ENCODE measurements at regions not wholly inside any gene's neighbourhood (a gene's known extent, or its start where the extent isn't known, plus 50 kb on each side); places are given as distances from the start of the nearest gene placed in this dataset.
"Not testable (repeated sequence)": the region's sequence is repeated elsewhere in the genome, so short reads cannot be mapped to it uniquely, and the experiment has no call there.

DNA sequence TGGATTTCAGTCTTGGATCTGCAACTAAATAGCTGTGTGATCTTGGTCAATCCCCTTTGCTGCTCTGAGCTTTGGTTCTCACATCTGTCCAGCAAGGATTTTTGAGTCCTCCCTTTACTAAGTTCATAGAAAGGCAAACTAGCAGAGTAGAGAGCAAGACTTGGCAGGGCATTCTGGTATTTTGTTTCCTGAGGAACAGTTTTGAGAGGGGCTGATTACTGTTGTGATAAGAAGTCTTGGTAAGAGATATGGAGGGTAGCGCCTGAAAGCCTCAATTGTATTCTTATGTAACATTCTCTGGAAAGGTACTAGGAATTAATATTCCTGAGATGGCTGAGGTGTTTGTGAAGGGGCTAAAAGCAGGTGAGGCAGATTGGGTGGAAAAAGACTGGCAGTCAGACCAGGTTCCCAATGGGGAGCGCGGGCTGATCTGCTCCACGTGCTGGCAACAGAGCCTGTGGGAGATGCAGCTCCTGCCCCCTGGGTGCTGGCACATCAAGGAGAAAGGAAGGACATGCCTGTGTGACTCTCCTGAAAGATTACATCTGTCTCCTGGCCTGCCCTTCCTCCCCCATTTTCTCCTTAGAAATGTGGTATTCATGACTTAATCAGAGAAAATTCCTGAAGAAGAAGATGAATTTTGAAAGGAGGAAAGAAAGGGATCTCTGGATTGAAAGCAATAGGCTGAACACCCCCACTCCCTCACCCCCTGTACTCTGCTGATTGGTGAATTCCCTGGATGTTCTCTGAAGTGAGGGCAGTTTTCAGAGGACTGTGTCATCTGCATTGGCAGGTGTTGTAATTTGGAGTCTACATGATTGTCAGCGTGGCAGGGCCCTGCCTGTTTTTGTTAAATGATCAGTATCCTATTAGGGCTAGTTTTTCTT is 94.0 kb downstream of the SRGAP2 start:
- no CpG with 5 or more reads among the region's 5 CpGs for WGBS, 2 donors
- H3K27me3 ChIP-seq; DNase-seq; H3K36me3 ChIP-seq; H3K9me3 ChIP-seq; H3K4me3 ChIP-seq; H3K4me1 ChIP-seq; H3K27ac ChIP-seq; intact Hi-C loops (cut with DNase I): not testable (repeated sequence)

DNA sequence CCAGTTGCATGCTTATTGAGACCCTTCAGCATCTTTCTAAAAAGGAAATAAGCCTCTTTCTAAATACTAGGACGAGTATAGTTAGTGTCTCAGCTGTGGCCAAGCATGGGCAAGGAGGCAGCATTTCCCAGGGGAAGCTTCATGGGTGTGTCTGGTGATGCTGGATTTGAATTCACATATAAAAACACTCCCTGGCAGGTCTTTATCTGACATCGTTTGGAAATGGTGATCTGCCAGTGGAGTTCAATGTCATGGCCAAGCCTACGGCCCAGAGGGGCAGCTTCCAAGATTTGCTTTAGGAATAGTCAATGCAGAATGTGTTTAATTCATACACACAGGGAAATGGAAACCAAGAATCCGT is 94.7 kb downstream of the SRGAP2 start:
- H3K9me3 ChIP-seq; DNase-seq; H3K36me3 ChIP-seq; H3K27me3 ChIP-seq; H3K27ac ChIP-seq; H3K4me1 ChIP-seq; intact Hi-C loops (cut with DNase I); H3K4me3 ChIP-seq: not testable (repeated sequence)
- WGBS, 2 donors, result 100% methylated on average over 1 of the region's 4 CpGs; no CpG with 5 or more reads in 1 of the 2 donors

DNA sequence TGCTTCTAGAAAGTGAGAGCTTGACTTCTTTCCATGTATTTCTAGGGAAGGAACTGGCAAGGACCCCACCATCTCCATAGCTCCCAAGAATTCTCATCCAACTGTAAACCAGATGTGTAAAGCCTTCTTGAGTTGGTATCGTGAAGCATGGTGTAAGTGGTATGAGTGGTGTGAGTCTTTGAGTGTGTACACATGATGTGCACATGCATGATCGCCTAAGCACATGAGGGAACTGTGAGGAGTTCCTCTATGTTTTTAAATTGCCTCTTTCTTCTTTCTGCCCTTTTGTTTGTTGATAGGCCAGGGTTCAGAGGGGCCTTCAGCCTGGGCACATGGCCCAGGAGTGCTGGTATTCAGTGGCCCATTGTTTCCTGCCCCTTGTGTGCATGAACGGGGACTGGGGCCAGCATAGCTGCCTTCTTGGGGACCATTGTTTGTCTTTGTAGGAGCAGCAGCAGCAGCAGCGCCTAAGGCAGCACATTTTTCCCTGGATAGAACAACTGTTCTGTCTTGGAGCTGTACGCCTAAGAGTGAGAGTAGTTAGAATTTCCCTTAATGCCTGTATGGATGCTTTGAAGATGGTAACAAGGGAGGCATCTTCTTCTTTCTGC is 95.9 kb downstream of the SRGAP2 start:
- H3K27ac ChIP-seq; DNase-seq; H3K9me3 ChIP-seq; H3K36me3 ChIP-seq; H3K4me3 ChIP-seq; intact Hi-C loops (cut with DNase I); H3K27me3 ChIP-seq; H3K4me1 ChIP-seq: not testable (repeated sequence)
- 90 to 100% methylated on average over 1 to 2 of the region's 5 CpGs for WGBS, 2 donors

DNA sequence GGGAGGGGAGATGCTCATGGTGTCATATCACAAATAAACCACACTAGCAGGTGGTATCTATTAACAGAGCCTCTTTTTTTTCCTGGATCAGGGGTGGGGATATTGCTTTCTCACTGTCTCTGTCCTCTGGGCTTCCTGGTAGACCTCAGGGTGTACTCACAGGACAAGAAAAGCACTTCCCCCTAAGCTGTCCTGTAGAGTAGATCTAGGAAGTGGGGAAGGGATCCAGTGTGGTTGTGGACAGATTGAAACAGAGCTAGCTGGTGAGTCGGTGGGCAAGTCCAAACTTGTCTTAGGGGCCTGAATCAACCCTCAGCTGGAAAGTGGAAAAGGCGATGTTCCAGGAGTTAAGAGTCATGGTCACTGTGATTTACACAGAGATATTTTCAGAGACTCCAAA is 96.6 kb downstream of the SRGAP2 start:
- intact Hi-C loops (cut with DNase I); H3K27ac ChIP-seq; H3K4me3 ChIP-seq; DNase-seq; H3K9me3 ChIP-seq; H3K27me3 ChIP-seq; H3K4me1 ChIP-seq; H3K36me3 ChIP-seq: not testable (repeated sequence)
- no CpG with 5 or more reads among the region's 2 CpGs for WGBS, 2 donors

DNA sequence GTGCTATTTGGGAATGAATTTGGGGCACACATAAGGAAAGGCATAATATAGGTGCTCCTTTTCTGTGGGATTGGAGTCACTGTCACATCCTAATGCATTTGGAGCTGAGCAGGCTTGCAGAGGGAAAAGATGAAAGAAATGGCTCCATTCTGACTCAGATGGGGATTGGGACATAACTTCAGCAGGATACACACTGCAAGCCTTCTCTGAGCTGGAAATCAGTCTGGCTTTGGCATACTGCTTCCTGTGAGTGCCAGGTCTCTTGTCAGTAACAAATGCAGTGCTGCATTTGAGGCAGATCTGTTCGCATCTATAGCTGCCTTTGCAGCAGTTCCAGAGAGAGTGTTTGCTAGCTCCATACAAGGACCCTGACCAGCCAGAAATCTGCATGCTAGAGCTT is 98.7 kb downstream of the SRGAP2 start:
- H3K9me3 ChIP-seq; intact Hi-C loops (cut with DNase I): not testable (repeated sequence)
- 83% methylated on average over 1 of the region's 1 CpG; no CpG with 5 or more reads in 1 of the 2 donors for WGBS, 2 donors

DNA sequence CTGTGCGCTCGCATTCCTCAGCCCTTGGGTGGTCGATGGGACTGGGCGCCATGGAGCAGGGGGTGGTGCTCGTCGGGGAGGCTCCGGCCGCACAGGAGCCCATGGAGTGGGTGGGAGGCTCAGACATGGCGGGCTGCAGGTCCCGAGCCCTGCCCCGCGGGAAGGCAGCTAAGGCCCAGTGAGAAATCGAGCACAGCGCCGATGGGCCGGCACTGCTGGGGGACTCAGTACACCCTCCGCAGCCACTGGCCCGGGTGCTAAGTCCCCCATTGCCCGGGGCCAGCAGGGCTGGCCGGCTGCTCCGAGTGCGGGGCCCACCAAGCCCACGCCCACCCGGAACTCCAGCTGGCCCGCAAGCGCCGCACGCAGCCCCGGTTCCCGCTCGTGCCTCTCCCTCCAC is 104.1 kb downstream of the SRGAP2 start:
- H3K4me1 ChIP-seq; DNase-seq; H3K27me3 ChIP-seq; H3K36me3 ChIP-seq; intact Hi-C loops (cut with DNase I); H3K27ac ChIP-seq; H3K4me3 ChIP-seq; H3K9me3 ChIP-seq: not testable (repeated sequence)
- WGBS, 2 donors, result no CpG with 5 or more reads among the region's 31 CpGs

More for the DNA sequence above, 98.7 kb downstream of the SRGAP2 start:
- H3K36me3 ChIP-seq, H3K27me3 ChIP-seq, DNase-seq, H3K27ac ChIP-seq, H3K4me1 ChIP-seq, H3K4me3 ChIP-seq: not testable (repeated sequence)

DNA sequence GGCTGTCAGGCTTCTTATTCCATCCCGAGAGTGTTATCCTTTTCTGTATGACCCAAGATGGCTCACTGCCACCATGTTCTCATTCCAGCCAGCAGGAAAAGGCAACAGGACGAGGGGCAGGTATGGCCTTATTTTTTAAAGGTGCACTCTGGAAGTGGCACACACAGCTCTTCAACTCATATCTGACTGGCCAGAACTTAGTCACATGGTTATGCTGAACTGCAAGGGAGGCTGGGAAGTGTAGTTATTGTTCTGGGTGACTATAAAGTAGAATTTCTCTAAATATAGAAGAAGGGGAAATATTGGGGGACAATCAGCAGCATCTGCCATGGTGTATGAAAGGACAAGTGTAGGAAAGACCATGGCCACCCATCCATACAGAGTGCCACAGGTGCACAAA is 107.6 kb downstream of the SRGAP2 start:
- intact Hi-C loops (cut with DNase I); H3K4me1 ChIP-seq; H3K9me3 ChIP-seq; H3K27ac ChIP-seq; H3K27me3 ChIP-seq; DNase-seq; H3K4me3 ChIP-seq; H3K36me3 ChIP-seq: not testable (repeated sequence)
- no CpG with 5 or more reads among the region's 2 CpGs for WGBS, 2 donors

DNA sequence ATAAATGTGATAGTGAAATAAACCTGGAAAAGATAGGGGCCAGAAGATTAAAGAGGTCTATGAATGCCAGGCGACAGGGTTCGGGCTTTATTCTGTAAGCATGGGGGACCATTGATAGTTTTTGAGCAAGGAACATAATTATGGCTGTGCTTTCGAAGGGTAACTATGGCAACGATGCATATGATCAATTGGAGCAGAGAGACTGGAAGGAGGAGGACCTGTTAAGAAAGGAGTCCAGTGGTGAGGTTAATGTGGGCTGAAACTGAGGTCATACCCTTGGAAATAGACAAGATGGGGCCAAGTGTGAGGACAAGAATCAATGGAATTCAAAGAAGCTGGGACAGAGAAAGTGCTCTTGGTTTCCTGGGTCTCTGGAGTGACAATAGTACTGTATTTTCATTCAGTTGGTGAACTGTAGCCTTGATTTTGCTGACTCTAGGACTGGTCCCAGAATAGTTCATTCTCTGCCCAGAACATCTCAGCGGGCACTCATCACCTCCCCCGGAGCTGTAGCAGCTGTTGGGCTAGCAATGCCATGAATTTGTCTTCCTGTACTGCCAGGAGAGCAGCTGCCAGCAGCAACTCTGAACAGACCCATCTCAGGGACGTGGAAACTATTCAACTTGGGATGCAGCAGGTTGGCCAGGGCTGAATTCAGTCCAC is 108.4 kb downstream of the SRGAP2 start:
- H3K9me3 ChIP-seq; DNase-seq; H3K27me3 ChIP-seq; H3K36me3 ChIP-seq; H3K27ac ChIP-seq; H3K4me3 ChIP-seq; intact Hi-C loops (cut with DNase I); H3K4me1 ChIP-seq: not testable (repeated sequence)
- 80% methylated on average over 1 of the region's 7 CpGs; no CpG with 5 or more reads in 1 of the 2 donors for WGBS, 2 donors

DNA sequence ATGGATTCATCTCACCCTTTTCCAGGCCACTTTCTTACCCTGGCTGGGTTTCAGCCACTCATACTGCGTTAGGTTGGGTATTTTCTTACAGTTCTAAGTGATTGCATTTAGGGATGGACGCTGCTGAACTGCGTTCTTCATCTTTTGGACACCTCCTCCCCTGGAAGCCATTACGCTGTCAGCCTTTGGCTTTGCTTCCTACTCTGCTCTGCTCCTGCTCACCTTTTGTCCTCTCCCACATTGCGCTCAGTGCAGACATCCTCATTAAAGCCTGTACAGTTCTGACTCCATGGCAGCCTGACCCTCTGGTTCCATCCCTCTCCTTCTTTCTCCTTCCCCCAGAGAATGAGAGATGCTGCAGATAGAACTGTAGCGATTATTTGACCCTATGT is 108.9 kb downstream of the SRGAP2 start:
- intact Hi-C loops (cut with DNase I); H3K9me3 ChIP-seq; H3K4me3 ChIP-seq; DNase-seq; H3K4me1 ChIP-seq; H3K27me3 ChIP-seq; H3K36me3 ChIP-seq; H3K27ac ChIP-seq: not testable (repeated sequence)
- 86 to 95% methylated on average over 3 of the region's 6 CpGs for WGBS, 2 donors

DNA sequence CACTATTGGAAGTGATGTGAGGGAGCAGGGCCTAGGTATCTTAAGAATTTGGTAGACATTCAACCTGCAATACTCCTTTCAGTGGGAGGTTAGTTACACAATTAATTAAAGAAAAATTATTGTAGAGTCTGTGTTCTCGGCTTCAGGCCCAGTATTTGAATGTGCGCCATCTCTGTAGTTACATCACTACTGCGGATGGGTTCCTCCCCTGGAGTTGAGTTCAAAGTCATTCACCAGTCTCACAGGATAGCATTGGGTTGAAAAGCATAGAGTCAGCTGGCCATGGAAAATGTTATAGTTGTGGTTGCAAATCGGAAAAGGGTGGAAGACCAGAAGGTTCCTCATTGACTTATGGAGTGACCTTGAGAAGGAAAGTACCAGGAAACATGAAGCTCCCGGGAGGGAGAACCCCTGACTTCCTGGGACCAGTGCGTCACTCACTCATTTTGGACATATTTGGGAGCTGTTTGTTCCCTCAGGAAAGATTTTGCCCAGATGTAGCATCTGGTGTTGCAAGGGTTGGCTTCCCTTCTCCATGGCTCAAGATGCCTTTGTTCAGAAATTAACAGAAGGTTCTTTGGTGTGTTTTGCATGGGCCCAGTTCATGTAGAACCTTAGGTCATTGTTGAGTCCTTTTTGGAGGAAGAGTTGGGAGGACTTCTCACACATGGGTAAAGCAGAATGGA is 111.8 kb downstream of the SRGAP2 start:
- WGBS, 2 donors, result no CpG with 5 or more reads among the region's 6 CpGs
- H3K4me1 ChIP-seq; DNase-seq; H3K4me3 ChIP-seq; H3K36me3 ChIP-seq; intact Hi-C loops (cut with DNase I); H3K27me3 ChIP-seq; H3K27ac ChIP-seq; H3K9me3 ChIP-seq: not testable (repeated sequence)

DNA sequence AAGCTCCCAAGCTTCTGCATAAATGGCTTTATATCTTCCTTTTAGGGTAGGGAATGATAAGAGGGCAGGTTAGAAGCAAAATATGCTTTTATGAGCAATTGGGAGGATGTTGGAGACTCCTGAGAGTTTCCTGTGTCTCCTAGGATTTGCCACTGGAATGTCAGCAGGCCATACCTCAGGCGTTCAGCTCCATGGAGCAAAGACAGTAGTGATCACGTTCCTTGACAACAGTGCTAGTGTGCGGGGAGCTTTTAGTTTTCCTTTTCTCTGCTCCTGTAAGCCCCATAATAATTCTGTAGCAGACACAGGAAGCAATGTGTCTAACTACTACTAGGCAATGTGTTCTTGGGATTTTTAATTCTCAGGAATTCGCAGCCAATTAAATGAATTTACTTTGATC is 113.6 kb downstream of the SRGAP2 start:
- no CpG with 5 or more reads among the region's 4 CpGs for WGBS, 2 donors
- H3K36me3 ChIP-seq; H3K27me3 ChIP-seq; H3K9me3 ChIP-seq; H3K4me3 ChIP-seq; H3K4me1 ChIP-seq; DNase-seq; intact Hi-C loops (cut with DNase I); H3K27ac ChIP-seq: not testable (repeated sequence)

DNA sequence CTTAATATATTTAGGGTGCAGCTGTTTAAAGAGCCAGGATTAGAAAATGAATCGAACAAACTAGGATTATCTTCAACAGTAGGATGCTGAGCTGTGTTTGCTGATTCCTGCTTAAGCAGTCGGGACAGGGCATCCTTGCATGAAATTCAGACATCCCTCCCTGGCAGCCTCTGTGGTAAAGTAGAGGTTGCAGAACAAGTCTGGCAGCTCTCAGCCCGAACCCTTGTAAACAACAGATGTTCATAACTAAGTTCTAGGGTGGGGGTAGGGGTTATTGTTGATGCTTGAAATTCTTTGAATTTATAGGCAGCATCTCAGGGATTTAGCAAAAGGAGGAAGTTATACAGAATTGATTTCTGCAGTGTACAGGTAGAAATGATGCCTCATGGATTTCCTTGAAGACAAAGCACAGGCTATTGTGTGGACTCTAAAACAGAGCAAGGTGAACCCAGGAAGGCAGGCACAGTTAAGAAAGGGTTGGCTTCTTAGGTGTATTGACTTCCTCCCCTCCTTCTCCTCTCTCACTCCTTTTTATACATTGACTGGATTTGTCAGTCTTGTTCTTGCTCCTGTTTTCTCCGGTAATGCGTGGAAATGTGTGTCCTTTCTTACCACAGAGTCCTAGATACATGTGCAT is 114.7 kb downstream of the SRGAP2 start:
- DNase-seq; H3K27me3 ChIP-seq; H3K4me3 ChIP-seq; H3K36me3 ChIP-seq; H3K4me1 ChIP-seq; intact Hi-C loops (cut with DNase I); H3K9me3 ChIP-seq: not testable (repeated sequence)
- peak overlapping the region in 1 of 4 donors; percentile 36 for H3K27ac ChIP-seq
- 46 to 95% methylated on average over 2 to 3 of the region's 5 CpGs for WGBS, 2 donors
